ENCODE measurements at regions not wholly inside any gene's neighbourhood (a gene's known extent, or its start where the extent isn't known, plus 50 kb on each side); places are given as distances from the start of the nearest gene placed in this dataset.

GRCh38 chr22:49372530-49373288 is 455.0 kb downstream of the BRD1 start:
- DNase-seq, result no peak

DNA sequence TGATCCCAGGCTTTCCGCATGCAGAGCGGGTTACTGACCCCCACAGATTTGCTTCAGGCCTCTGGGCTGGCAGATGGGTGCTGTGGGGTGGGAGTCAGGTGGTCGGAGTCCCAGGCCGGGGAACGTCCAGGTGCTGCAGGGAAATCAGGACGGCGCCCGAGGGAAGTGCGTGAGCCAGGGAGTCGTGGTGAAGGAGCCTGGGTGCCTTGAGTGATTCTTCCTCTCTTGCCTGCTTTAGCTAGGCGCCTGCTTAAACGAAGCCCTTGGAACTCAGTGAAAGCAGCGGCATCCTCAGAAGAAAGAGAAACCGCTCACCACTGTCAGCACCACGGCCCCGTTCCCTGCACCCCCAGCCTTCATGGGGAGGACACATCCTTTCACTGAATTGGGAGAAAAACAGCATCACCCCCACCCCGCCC is 455.6 kb downstream of the BRD1 start:
- DNase-seq, result no peak

DNA sequence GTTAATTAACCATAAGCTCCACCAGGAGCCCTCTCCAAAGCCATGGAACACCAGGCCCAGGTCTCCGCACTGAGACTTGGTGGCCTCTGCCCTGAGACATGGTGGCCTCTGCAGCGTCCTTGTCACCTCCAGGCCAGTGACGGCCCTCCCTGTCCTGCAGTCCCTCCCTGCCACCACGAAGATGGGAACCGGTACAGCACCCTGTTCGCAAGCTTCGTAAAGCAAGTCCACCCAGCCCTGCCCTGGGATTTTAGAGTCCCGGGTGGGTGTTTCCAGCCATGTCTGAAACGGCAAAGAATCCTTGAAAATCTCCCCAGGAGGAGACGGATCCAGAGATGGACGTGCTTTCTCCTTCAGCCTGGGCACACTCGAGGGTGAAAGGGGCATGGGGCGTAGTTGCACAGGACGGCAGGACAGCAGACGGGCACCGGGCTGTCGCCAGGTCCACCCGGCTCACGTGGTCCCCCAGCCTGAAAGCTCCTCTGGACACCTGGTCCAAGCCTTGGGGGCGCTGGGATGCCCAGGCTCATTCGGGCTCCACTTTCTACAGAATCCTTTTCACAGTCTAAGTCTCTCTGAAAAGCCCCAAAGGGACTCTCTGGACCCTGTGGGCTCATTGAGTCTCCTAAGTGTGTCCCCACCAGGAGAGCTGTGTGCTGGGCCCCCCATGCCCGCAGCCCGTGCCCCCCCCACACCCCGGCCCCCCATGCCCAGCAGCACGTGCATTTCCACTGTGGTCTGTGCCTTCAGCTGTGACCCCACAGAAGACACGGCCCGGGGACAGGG is 456.2 kb downstream of the BRD1 start:
- DNase-seq, result no peak

DNA sequence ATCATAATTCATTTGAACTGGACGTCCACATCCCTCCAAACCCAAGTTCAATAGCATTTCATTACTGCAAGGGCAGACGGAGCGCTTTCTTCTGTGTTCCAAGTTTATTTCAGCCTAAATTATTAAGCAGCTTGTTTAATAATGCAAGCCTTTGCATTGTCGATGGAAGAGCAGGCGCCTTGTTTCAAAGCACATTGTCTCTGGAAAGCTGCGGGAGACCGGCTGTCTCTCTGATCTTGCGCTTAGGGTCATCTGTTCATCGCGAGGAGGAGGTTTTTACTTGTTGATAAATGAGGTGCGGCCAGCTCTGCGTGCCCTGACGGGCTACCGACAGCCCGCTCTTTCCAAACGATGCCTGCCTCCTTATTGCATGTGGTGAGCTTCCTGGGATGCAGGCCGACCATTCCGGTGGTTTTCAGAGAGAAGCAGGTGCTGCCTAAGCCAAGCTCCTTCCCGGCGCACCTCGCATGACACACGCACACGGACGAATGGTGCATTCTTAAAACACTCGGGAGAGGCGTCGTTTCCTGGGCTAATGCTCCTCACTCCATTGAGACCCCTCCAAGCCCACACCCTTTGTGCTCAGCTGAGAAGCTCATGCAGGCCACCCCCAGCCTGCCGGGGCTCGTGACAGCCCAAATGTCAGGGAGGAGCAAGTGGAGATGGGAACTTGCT is 456.9 kb downstream of the BRD1 start:
- DNase-seq, result no peak

DNA sequence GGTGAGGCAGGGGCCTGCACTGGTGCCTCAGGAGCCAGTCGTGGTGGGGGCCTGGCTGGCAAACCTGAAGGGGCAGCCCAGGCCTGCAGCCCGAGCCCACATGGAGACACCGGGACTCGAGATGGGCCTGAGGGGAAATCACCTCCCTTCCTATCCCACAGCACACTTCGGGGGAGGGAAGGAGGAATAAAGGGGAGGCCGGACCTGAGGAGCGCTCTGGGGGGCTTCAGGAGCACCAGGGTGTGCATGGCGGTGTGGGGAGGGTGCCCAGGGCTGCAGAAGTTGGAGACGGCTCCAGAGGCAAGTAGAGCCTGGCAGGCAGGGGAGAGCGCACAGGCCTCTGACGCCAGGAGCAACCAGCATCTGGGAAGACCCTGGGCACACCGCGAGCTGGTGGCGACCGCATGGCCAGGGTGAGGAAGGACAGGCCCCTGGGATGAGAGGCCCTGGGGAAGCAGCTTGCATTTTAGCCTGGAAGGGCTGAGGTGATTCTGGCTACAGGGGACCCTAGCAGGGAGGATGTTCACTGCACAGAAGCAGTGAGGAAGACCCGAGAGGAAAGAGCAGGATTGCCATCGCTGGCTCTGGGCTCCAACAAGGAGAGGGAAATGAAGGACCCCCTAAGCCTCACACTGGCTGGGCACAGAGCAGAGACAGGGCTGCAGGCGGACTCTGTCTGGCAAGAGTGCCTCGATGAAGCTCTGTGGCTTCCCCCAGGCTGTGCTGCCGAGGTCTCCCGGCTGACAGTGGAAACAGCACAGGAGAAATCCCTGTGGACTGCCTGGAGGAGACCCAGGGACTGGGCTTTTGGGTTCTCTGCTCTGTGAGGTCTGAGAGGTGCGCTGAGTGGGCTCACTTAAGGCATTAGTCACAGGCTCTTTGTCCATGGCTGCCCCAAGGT is 457.7 kb downstream of the BRD1 start:
- no peak for DNase-seq

DNA sequence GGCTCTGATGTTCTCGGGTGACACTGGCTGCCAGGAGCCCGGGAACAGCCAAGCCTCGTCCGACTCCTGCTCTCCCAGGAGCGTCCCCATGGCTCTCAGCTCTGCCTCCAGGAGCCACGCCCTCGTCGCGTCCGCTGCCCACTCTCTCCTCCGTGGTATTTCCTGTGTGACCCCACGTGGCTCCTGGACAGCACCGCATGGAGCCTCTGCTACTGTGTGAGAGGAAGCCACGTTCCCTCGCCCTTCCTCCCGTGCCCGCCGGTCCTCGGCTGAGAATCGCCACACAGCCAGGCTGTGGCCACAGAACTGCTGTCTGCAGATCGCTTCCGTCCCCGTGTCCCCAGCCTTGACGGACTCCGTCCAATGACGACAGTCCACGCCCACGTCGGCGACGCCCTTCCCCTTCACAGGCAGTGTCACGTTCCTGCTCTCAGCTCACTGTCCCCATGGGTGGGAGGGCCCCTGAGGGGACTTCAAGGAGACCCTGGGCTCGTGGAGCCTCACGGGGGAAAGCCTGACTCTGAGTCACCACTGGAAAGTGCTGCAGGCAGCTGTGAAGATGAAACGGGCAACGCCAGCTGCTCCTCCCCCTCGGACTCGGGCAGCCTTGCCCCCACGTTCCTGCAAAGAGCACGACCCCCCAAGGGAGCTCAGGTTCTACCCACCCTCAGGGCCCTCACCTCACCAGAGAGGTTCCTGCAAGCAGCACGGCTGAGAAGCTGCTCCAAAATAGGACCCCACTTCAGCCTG is 458.5 kb downstream of the BRD1 start:
- no peak for DNase-seq

GRCh38 chr22:49368221-49368975 is 459.3 kb downstream of the BRD1 start:
- DNase-seq, result no peak

DNA sequence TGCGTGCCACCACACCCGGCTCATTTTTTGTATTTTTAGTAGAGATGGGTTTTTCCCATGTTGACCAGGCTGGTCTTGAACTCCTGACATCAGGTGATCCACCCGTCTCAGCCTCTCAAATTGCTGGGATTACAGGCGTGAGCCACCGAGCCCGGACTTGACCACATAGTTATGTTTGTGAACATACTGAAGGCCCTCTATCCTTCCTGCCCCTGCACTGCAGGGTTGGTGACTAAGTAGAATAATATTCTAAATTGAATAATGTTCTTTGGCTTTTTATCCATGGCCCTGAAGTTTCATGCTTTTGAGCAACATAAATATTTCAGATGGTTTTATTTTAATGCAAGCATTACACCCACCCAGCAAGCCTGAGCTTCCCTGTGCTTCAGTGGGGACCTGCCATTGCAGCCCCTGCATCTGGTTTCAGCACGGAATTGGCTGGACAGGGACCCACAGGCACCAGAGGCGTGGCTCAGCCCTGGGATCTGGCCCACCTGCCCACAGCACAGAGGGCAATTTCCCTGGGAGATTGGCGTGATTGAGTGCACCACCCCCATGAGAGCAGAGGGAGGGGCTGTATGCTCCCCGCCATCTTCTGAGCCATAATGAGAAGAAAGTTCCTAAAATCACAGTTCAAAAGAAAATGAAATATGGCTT is 460.5 kb downstream of the BRD1 start:
- no peak for DNase-seq

- DNase-seq, result no peak
These were observed 461.2 kb downstream of the BRD1 start for GRCh38 chr22:49366437-49366836.

GRCh38 chr22:49365910-49366309 is 461.8 kb downstream of the BRD1 start:
- no peak for DNase-seq

GRCh38 chr22:49365191-49365837 is 462.4 kb downstream of the BRD1 start:
- DNase-seq, result no peak

GRCh38 chr22:49364398-49364797 is 463.3 kb downstream of the BRD1 start:
- DNase-seq, result no peak

DNA sequence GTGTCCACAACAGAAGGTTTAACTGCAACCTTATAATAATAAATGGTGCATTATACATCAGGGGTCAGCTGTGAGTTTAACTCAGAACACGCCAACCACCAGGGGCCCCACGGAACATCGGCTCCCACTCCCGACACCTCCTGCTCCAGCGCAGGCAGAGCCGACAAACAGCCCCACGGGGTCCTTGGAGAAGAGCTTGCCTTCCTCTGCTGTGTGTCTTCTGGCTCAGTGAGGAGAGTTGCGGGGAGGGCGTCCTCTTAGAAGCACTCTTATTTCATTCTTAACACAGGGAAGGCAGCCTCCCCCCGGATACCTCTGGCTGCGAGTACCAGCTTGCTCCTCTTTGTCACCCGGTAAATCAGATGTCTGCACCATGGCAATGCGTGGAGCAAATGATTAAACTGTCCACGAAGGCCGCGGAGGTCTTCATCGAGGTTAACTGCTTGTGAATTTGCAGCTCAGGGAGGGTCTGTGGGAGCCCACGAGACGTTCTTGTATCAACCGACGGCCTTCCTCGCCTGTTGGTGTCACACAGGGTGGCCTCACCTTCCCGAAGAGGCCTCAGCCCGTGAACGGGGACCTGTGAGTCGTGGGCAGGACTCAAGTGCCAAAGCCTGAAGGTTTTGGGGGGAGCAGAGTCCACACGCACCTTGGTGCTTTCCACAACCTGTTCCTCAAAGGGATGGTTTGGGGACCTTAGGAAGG is 464.0 kb downstream of the BRD1 start:
- DNase-seq, result no peak

GRCh38 chr22:49362211-49362839 is 465.3 kb downstream of the BRD1 start:
- no peak for DNase-seq

GRCh38 chr22:49361164-49361563 is 466.5 kb downstream of the BRD1 start:
- DNase-seq, result no peak

GRCh38 chr22:49360746-49361145 is 466.9 kb downstream of the BRD1 start:
- DNase-seq, result no peak

DNA sequence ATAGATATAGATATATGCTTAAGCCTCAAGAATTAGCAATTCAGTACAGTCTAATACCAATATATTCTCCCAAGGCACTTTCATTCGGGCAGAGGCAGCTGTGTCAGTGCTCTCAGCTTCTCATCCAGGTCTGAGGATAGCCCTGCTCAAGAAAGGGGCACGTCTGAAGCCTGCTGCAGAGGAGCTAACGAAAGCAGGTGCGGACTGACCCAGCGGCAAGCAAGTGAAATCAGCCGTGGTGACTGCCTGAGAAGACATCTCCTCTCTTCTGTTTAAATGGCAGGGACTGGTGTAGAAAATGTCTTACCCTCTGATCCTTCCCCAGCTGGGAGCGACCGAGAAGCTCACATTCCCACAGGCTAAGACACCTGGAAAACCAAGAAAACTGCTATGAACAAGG is 468.6 kb downstream of the BRD1 start:
- DNase-seq, result no peak

DNA sequence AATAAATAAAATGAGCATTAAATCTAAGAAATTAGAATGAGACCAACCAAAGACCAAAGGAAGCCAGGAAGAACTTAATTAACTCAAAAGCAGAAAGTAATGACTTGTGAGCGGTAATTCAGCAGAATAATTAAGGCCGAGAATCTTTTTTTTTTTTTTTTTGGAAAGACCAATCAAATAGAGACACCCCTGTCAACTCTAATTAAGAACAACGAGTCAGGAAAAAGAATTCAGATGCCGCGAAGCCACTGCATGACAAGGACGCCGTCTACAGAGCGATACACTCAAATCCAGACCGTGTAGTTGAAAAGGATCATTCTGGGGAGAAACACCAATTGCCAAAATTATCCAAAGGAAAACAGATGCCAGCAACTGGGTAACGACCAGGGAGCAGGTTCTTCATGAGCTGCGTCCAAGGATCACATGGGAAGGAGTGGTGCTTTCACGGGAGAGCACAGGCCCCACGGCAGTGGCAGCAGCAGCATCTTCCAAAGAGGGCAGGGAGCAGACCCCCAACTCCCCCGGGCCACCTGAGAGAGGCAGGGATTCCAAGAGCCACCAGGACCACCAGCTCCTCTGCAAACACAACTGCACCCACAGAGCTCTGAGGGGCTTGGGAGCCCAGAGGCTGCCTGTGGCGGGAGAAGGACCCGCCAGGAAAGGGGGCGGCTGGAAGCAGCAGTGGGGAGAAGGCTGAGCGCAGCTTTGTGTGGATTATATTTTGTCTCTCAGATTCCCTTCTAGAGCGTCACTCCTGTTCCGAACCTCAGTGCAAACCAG is 469.8 kb downstream of the BRD1 start:
- DNase-seq, result no peak
